IMR-90 (cell line): ENCODE measurements at regions not wholly inside any gene's neighbourhood (a gene's known extent, or its start where the extent isn't known, plus 50 kb on each side); places are given as distances from the start of the nearest gene placed in this dataset.

Experiments
- CTCF ChIP-seq: conservative IDR thresholded peaks from 2 replicates; pipeline ENCODE4 v1.5.1; 2012; ENCODE audit warnings: mild to moderate bottlenecking, low read depth, low read length, improper control_type of control experiment
- FOS ChIP-seq: fragments of 150-350 bp; IDR thresholded peaks from 2 replicates; pipeline ENCODE4 v1.6.1; 2016; ENCODE audit warnings: low read depth, low read length
- MXI1 ChIP-seq: IDR thresholded peaks from 2 replicates; pipeline ENCODE4 v1.6.1; 2012; ENCODE audit warnings: low read depth, mild to moderate bottlenecking, low read length, moderate library complexity, borderline replicate concordance
- NFE2L2 ChIP-seq: fragments of 150-350 bp; IDR thresholded peaks from 2 replicates; pipeline ENCODE4 v1.6.1; 2016; ENCODE audit warnings: low read depth, mild to moderate bottlenecking, low read length
- RAD21 ChIP-seq: IDR thresholded peaks from 2 replicates; pipeline ENCODE4 v1.6.1; 2012; ENCODE audit warnings: low read length, improper control_type of control experiment
- SMC3 ChIP-seq: fragments of 150-350 bp; IDR thresholded peaks from 2 replicates; pipeline ENCODE4 v1.6.1; 2016; ENCODE audit warnings: low read depth, mild to moderate bottlenecking, antibody characterized with exemption, low read length, moderate library complexity

GRCh38 chr15:52976516-52977075 lies 186.5 kb upstream of the ONECUT1 start:
- TF ChIP-seq CTCF, result no peak
- no peak for TF ChIP-seq MXI1
- TF ChIP-seq FOS, result no peak
- no peak for TF ChIP-seq NFE2L2
- no peak for TF ChIP-seq SMC3
- no peak for TF ChIP-seq RAD21
